GM12891 (cell line): ENCODE measurements at regions not wholly inside any gene's neighbourhood (a gene's known extent, or its start where the extent isn't known, plus 50 kb on each side); places are given as distances from the start of the nearest gene placed in this dataset.

Source experiments
- DNase-seq: peaks from one replicate; pipeline ENCODE4 v3.0.0; 2011; ENCODE audit warnings: low spot score; ENCODE audit not compliant: insufficient read length
- FAIRE-seq: peaks from 2 replicates; lab custom pipeline; 2011; peaks lifted over from hg19 to GRCh38; lab: Jason Lieb, UNC
- PAX5 ChIP-seq: IDR thresholded peaks from 2 replicates; pipeline ENCODE4 v1.6.1; 2011; ENCODE audit warnings: low read length, moderate library complexity, mild to moderate bottlenecking; ENCODE audit not compliant: insufficient read depth, severe bottlenecking
- POLR2A ChIP-seq: IDR thresholded peaks from 2 replicates; pipeline ENCODE4 v1.6.1; 2011; ENCODE audit warnings: low read depth, low read length, control low read depth
- POLR2AphosphoS5 ChIP-seq: IDR thresholded peaks from 2 replicates; pipeline ENCODE4 v1.6.1; 2011; ENCODE audit warnings: low read depth, low read length, control low read depth
- POU2F2 ChIP-seq: IDR thresholded peaks from 2 replicates; pipeline ENCODE4 v1.6.1; 2011; ENCODE audit warnings: low read depth, mild to moderate bottlenecking, control low read depth, low read length, moderate library complexity
- SPI1 ChIP-seq: IDR thresholded peaks from 2 replicates; pipeline ENCODE4 v1.6.1; 2011; ENCODE audit warnings: low read depth, low read length, control low read depth
- TAF1 ChIP-seq: IDR thresholded peaks from 2 replicates; pipeline ENCODE4 v1.6.1; 2011; ENCODE audit warnings: low read depth, low read length, control low read depth

DNA sequence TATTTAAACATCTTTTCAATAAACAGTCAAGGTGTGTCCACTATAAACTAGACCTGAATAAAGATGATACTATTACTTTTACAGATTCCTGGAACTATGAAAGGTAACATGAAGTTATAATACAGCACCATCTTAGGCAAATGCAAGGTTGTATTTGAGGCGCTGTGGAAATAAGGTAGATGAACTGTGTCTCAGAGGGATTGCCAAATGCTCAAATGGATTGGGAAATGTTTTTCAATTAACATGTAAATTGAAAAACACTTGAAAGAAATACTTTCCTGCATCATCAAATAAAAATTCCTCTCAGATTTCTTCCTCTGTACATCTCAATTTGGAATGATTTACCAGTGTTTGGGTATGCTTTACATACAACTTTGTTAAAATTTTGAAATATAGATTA, 139.4 kb downstream of the DKK1 start:
- FAIRE-seq, result no peak
- TF ChIP-seq PAX5 (no peak), POU2F2 (no peak), SPI1 (no peak), POLR2A (no peak), TAF1 (no peak), POLR2AphosphoS5 (no peak)
- DNase-seq, result no peak

DNA sequence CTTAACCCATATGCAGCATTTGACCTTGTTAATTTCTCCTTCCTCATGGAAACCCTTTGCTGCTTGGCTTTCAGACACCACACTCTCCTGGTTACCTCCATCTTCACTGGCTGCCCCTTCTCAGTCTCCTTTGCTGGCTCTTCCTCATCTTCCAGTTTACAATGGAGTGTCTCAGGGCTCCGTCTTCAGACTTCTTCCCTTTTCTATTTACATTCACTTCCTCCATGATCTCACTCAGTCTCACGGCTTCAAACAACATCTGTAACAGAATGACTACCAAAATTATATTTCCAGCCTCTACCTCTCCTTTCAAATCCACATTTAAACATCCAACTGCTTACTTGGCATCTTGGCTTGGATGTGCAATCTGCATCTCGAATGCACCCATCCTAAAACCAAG, 140.4 kb downstream of the DKK1 start:
- FAIRE-seq, result no peak
- no peak for DNase-seq
- no peak for TF ChIP-seq PAX5
- no peak for TF ChIP-seq SPI1
- no peak for TF ChIP-seq POLR2A

DNA sequence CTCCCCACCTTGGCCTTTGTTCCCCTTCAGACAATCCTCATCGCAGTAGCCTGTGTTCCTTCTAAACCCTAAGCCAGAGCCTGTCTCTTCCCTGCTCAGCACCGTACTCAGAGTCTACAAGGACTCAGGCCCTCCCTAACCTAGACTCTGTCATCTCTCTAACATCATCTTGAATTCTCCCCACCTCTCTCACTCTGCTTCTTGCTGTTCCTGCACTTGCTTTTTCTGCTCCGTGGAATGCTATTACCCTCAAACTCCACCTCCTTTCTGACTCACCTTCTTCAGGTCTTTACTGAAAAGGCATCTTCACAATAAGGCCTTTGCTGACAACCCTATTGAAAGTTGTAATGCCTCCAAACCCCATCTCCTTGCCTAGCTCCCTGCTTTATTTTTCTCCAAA, 141.0 kb downstream of the DKK1 start:
- DNase-seq (no peak), FAIRE-seq (no peak)

DNA sequence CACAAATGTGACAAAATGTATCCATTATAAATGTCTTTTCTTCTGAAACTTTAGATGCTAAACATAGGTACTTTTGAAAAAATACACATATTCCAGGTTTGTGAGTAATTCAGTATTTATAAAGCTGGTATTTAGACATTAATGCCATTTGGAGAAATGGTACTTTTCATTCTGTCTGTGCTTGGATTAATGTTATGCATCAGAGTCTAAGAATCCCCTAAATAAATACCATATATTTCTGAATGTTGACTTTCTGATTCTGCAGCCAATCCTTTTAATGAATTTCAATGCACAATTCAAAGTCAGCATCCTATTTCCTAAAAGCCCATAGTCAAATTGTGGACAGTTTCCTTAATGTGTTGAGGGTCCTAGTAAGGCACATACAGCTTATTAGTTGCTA, 145.0 kb downstream of the DKK1 start:
- FAIRE-seq (no peak), DNase-seq (no peak)
- no peak for TF ChIP-seq TAF1
- no peak for TF ChIP-seq SPI1
- no peak for TF ChIP-seq POLR2AphosphoS5
- no peak for TF ChIP-seq POLR2A
- no peak for TF ChIP-seq POU2F2
- TF ChIP-seq PAX5, result no peak

More for the DNA sequence above, 141.0 kb downstream of the DKK1 start:
- no peak for TF ChIP-seq POLR2A
- TF ChIP-seq PAX5, result no peak
- no peak for TF ChIP-seq SPI1
- no peak for TF ChIP-seq POLR2AphosphoS5
- no peak for TF ChIP-seq POU2F2
- no peak for TF ChIP-seq TAF1

DNA sequence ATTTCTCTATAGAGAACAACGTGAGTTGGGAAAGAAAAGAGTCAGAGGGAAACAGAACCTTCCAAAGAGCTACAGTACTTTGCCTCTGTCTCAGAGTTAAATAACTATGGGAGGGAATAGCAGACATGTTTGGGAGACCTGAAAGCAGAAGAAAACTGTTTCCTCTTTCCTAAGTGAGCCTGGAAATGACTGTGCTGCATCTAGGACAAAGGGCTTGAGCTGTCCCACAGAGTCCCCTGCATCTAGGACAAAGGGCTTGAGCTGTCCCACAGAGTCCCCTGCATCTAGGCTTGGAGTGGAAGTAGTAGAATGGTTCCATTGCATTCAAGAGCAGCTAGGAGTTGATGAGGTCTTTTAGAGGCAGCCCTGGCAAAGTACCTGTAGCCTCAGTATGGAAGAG, 149.7 kb downstream of the DKK1 start:
- no peak for DNase-seq
- FAIRE-seq, result no peak

DNA sequence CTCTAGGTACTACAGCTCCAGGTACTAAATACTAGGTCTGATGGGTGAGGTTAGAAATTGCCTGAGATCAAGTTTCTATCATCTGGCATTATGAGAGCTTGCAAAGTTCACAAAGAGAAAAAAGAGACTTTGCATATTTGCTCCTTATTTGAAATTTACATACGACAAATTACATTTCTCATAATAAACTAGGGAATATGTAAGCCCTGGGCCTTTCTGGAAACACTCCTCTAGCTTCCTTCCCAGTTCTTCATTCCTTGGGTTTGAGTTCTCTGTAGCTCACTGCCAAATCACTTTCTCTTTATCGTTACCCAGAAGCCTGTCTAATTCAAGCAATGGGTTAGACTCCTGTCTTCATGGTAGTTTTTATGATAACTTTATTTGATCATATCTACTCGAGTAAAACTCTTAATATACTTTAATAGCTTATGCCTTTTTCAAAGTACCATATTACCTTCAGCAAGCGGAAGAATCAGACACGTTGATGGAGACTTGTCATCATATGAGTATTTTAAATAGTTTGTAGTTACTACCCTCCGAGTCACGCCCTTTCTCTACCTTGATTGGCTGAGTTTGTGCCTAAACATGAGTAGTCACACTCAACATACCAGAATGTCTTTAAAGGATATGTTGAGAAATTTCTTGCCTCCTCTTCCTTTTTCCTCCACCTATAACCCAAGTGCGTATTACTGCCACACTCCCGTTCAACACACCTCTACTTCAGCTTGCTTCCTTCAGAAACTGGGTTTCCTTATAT, 150.5 kb downstream of the DKK1 start:
- DNase-seq (no peak), FAIRE-seq (no peak)
- no peak for TF ChIP-seq TAF1
- TF ChIP-seq PAX5, result no peak
- no peak for TF ChIP-seq POU2F2
- no peak for TF ChIP-seq SPI1
- TF ChIP-seq POLR2AphosphoS5, result no peak
- no peak for TF ChIP-seq POLR2A

More for the DNA sequence above, 149.7 kb downstream of the DKK1 start:
- TF ChIP-seq POLR2A (no peak), POU2F2 (no peak), POLR2AphosphoS5 (no peak), PAX5 (no peak), TAF1 (no peak), SPI1 (no peak)

DNA sequence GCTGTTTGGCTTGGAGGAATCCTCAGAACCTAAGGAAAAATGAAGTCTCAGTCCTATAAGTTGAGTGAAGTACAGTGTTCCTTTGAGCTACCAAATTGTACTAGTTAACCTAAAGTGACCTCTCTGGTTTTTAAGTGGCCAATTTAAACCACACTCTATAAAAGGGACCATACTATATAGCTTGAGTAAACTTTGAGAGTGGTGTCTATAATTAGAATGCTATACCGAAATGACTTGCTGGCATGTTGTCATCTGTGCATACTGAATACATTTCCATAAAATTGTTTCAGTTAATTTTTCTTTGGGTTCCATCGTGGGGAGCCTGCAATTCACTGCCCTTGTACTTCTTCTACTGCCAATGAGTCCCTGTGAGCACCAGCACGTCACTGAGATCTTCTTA, 151.1 kb downstream of the DKK1 start:
- DNase-seq (no peak), FAIRE-seq (no peak)
- no peak for TF ChIP-seq PAX5
- TF ChIP-seq POLR2AphosphoS5, result no peak
- no peak for TF ChIP-seq SPI1
- TF ChIP-seq POU2F2, result no peak

DNA sequence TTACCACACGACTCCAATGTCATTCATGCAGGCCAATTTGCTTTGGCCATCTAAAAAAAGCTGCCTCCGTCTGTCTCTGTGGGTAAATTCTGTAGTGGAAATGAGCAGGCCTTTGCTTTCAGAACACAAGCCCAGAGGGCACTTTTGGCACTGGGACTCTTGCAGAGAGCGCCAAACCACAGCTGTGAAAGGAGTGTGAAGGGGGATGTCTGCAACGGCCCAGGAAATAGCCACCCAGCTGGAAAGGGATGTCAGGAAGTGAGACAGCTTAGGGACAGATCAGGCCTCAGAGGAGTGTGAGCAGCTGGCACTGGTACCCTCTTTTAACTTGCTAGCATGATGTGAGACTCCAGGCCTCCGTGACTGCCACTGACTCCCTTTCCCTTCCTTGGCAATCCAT, 152.4 kb downstream of the DKK1 start:
- no peak for FAIRE-seq
- no peak for DNase-seq
- TF ChIP-seq POU2F2, result no peak
- no peak for TF ChIP-seq SPI1
- no peak for TF ChIP-seq TAF1
- TF ChIP-seq PAX5, result no peak
- no peak for TF ChIP-seq POLR2A
- TF ChIP-seq POLR2AphosphoS5, result no peak

DNA sequence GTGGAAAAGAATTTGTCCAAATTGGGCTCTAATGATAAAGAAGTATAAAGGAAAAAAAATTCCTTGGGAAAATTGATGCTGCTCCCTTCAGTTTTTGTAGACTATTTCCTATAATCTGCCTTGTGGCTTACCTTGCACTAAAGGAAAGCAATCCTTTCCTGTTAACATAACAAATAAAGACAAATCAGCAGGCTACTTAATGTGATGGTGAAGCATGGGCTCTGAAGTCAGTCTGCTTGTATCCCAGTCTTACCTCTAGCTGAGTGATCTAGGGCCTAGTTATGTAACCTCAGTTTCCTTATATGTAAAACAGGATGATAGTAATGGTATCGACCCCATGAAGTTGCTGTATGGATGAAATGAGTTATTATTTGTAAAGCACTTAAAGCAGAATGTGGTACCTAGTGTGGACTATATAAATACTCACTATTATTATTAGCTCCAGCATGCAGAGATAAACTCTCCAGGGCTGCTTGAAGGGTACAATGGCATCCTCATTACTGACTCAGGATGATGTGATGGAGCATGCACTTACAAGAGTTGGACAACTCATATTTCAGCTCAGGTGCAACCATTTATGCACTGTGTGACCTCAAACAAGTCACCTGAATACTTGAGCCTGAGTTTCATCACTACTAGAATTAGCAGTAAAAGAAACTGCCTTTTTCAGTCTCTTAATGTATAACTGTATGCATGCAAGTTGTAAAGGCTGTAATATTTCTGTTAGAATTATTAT, 156.1 kb downstream of the DKK1 start:
- FAIRE-seq (no peak), DNase-seq (no peak)
- TF ChIP-seq PAX5 (no peak), POLR2A (no peak), POLR2AphosphoS5 (no peak)

DNA sequence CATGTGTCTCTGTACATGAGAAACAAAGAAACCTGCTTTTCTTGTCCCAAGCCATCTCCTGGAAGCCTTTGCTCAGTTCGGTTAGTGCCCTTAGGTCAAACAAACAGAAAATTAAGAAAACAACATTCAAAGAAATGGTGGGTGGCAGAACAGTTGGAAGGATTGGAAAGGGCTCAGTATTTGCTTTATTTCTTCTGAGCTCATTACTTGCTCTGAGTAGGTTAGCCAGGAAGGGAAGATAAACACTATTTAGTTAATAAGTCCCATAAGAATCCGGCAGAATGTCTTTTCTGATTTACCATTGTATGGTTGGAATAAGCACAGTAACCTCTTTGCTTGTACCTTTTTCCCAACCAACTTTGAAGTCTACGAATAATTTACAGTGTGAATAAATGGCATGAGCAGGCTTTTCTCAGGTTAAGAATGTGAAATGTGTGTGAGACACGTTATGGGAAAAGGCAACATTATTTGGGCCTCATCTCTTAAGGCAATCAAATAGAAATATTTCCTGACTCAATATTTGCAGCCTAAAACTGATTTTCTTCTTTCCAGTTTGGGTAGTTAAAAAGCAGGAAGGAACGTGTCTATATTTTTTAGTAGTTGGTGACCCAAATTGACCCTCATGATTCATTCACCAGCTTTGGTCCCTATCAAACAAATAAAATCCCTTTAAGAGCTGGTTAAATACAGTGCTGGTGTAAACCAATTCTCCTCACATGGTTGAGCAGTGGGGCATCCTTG, 158.5 kb downstream of the DKK1 start:
- FAIRE-seq (no peak), DNase-seq (no peak)

More for the DNA sequence above, 158.5 kb downstream of the DKK1 start:
- TF ChIP-seq POLR2AphosphoS5 (no peak), SPI1 (no peak), PAX5 (no peak), POLR2A (no peak), TAF1 (no peak), POU2F2 (no peak)
